ENCODE measurements at regions not wholly inside any gene's neighbourhood (a gene's known extent, or its start where the extent isn't known, plus 50 kb on each side); places are given as distances from the start of the nearest gene placed in this dataset.

DNA sequence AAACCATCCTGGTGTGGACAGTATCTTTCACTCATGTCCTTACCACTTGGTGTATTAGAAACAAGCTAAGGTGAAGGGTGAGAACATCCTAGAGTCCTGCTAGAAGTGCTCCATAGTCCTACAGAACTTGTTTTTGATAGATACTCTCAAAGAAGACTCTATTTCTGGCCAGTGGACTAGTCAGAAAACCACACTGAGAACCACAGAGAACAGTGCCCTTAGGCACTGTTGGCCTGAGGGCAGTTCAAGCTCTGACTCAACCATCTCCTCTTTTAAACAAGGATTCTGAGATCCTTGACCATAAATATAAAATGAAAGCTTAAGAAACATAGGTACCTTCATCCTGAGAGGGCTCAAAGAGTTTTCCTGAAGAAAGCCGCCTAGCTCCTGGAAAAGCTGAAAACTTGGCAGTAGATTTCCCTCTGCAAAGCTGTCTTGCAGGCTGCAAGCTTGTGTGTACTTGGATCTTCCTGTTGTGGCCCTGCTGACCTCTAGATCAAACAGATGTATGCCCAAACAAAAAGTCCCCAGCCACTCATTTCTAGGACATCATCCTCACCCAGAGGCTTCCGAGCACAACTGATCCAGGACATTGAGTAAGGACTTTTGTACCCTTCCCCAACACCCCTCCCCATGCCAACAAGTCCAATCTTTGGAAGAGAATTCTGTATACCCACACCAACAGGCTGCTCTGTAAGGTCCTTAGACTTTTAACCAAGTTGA, 111.6 kb upstream of the CXCL13 start:
- H3K27ac ChIP-seq (ENCODE audit: low read depth, low read length) = no peak overlapping the region
- H3K36me3 ChIP-seq (ENCODE audit: control insufficient read depth in 1 of 2, insufficient read depth in 2 of 2, low read length in 2 of 2) = no peaks in the 10 kb centered on the region
- no peak overlapping the region for H3K9ac ChIP-seq (ENCODE audit: low read depth in 1 of 2, low read length in 2 of 2)
- H3K9me3 ChIP-seq (ENCODE audit: control insufficient read depth in 1 of 2, low read length in 2 of 2) = no peaks in the 10 kb centered on the region
- peaks cover 0 to 4% of the 10 kb centered on the region in 2 donors for H3K4me1 ChIP-seq (ENCODE audit: control insufficient read depth in 1 of 2, insufficient read depth in 2 of 2, low read length in 2 of 2)
- no peak overlapping the region for H3K4me3 ChIP-seq (ENCODE audit: low read depth in 1 of 2, low read length in 2 of 2)
- H3K27me3 ChIP-seq (ENCODE audit: control insufficient read depth in 1 of 2, insufficient read depth in 2 of 2, low read length in 2 of 2) = no peaks in the 10 kb centered on the region

DNA sequence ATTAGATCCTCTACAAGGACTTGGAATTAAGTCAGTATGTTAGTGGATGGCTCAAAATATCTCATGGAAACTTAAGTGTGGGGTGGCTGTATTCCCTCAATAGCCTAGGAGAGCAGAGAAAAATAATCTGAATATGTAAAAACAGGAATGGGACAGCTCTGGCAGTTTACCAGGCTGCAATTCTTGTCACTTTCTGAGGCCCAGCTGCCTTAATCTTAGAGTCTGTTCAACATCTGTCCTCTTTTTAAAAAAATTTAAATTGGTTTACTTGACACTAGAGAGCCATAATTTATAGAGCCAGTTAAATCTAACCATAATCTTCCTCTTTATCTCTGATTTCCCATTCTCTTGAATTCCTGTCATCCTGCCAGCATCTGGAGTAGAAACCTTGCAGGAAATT, 109.2 kb upstream of the CXCL13 start:
- no peak overlapping the region for H3K27ac ChIP-seq (ENCODE audit: low read depth, low read length)
- H3K36me3 ChIP-seq (ENCODE audit: control insufficient read depth in 1 of 2, insufficient read depth in 2 of 2, low read length in 2 of 2) = no peaks in the 10 kb centered on the region
- H3K4me1 ChIP-seq (ENCODE audit: control insufficient read depth in 1 of 2, insufficient read depth in 2 of 2, low read length in 2 of 2) = peaks cover 0 to 4% of the 10 kb centered on the region in 2 donors
- no peak overlapping the region for H3K4me3 ChIP-seq (ENCODE audit: low read depth in 1 of 2, low read length in 2 of 2)
- no peaks in the 10 kb centered on the region for H3K27me3 ChIP-seq (ENCODE audit: control insufficient read depth in 1 of 2, insufficient read depth in 2 of 2, low read length in 2 of 2)
- no peaks in the 10 kb centered on the region for H3K9me3 ChIP-seq (ENCODE audit: control insufficient read depth in 1 of 2, low read length in 2 of 2)
- H3K9ac ChIP-seq (ENCODE audit: low read depth in 1 of 2, low read length in 2 of 2) = no peak overlapping the region

DNA sequence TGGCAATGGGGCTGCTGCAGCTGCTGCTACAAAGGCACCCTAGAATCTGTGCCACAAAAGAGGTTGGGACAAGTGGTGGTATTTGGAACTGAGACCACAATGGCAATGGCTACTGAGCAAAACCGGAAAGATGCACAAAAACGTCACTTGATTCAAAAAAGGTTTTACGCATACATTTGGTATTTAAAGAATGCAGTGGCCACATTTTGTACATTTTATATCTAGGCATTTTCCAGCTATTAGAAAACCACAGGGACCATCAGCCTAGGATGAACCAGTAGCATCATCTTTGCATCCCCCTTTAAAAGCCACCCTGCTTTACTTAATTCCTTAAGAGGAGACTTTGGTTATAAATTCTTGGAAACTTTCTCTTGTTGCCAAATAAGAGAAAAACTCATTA, 104.8 kb upstream of the CXCL13 start:
- no peaks in the 10 kb centered on the region for H3K9me3 ChIP-seq (ENCODE audit: control insufficient read depth in 1 of 2, low read length in 2 of 2)

DNA sequence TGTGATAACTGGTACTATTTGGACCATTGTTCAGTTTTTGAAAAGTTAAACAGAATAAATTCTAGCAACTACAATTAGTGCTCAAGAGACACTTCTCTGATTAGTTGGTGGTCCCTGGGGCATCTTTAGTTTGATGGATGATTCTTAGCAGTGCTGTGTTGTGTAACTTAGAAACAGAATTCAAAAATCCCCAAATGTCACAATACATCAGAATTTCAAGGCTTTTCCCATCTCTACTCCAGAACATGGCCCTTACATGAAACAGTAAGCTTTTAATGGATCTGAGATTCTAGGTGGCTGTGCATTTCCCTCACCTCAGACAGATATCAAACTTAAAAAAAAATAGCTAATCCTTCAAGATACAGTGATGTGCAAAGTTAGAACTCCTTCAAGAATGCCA, 104.4 kb upstream of the CXCL13 start:
- Histone ChIP-seq H3K9ac (ENCODE audit: low read depth in 1 of 2, low read length in 2 of 2) (no peak overlapping the region), H3K9me3 (ENCODE audit: control insufficient read depth in 1 of 2, low read length in 2 of 2) (no peaks in the 10 kb centered on the region), H3K36me3 (ENCODE audit: control insufficient read depth in 1 of 2, insufficient read depth in 2 of 2, low read length in 2 of 2) (no peaks in the 10 kb centered on the region), H3K27me3 (ENCODE audit: control insufficient read depth in 1 of 2, insufficient read depth in 2 of 2, low read length in 2 of 2) (no peaks in the 10 kb centered on the region), H3K27ac (ENCODE audit: low read depth, low read length) (no peak overlapping the region), H3K4me3 (ENCODE audit: low read depth in 1 of 2, low read length in 2 of 2) (no peak overlapping the region), H3K4me1 (ENCODE audit: control insufficient read depth in 1 of 2, insufficient read depth in 2 of 2, low read length in 2 of 2) (no peaks in the 10 kb centered on the region)

More for the DNA sequence above, 104.8 kb upstream of the CXCL13 start:
- no peaks in the 10 kb centered on the region for H3K27me3 ChIP-seq (ENCODE audit: control insufficient read depth in 1 of 2, insufficient read depth in 2 of 2, low read length in 2 of 2)
- H3K27ac ChIP-seq (ENCODE audit: low read depth, low read length) = no peak overlapping the region
- no peaks in the 10 kb centered on the region for H3K4me1 ChIP-seq (ENCODE audit: control insufficient read depth in 1 of 2, insufficient read depth in 2 of 2, low read length in 2 of 2)
- no peak overlapping the region for H3K4me3 ChIP-seq (ENCODE audit: low read depth in 1 of 2, low read length in 2 of 2)
- H3K9ac ChIP-seq (ENCODE audit: low read depth in 1 of 2, low read length in 2 of 2) = no peak overlapping the region
- H3K36me3 ChIP-seq (ENCODE audit: control insufficient read depth in 1 of 2, insufficient read depth in 2 of 2, low read length in 2 of 2) = no peaks in the 10 kb centered on the region

DNA sequence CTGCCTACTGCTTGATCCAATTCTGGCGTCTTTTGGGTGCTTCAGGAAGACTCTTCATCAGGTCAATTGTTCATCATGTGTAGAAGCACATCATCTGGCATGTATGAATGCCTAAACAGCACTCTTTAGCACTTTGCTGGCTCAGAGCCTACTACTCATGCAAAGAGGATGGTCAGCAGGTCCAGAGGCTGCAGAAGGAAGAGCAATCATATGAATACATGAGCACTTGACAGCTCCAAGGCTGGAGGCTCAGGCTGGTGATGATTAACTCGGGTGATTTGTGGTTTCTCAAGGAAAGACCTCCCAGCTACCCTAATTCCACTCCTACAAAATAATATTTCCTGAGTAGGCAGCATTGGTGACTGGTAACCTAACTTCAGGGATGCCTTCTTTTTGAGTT, 103.8 kb upstream of the CXCL13 start:
- Histone ChIP-seq H3K4me3 (ENCODE audit: low read depth in 1 of 2, low read length in 2 of 2) (no peak overlapping the region), H3K27me3 (ENCODE audit: control insufficient read depth in 1 of 2, insufficient read depth in 2 of 2, low read length in 2 of 2) (no peaks in the 10 kb centered on the region), H3K36me3 (ENCODE audit: control insufficient read depth in 1 of 2, insufficient read depth in 2 of 2, low read length in 2 of 2) (no peaks in the 10 kb centered on the region), H3K27ac (ENCODE audit: low read depth, low read length) (no peak overlapping the region), H3K9ac (ENCODE audit: low read depth in 1 of 2, low read length in 2 of 2) (no peak overlapping the region), H3K4me1 (ENCODE audit: control insufficient read depth in 1 of 2, insufficient read depth in 2 of 2, low read length in 2 of 2) (no peaks in the 10 kb centered on the region), H3K9me3 (ENCODE audit: control insufficient read depth in 1 of 2, low read length in 2 of 2) (no peaks in the 10 kb centered on the region)

DNA sequence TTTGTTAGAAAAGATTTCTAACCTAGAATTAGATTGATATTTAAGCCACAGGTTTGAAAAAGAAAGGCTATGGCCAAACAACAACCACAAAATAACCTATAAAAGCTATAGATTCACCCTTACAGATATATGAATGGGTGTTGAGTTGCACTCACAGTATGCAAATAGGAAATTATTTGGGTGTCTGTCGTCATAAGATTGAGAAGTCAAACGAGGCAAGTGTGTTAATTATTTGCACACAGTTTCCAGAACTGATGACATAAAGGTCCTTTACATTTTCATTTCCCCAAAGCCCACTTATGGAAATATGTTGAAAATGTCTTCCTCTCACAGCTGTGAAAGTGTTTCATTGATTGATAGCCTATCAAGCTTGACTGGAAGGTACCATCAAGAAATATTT, 101.2 kb upstream of the CXCL13 start:
- Histone ChIP-seq H3K9ac (ENCODE audit: low read depth in 1 of 2, low read length in 2 of 2) (no peak overlapping the region), H3K36me3 (ENCODE audit: control insufficient read depth in 1 of 2, insufficient read depth in 2 of 2, low read length in 2 of 2) (no peaks in the 10 kb centered on the region), H3K4me3 (ENCODE audit: low read depth in 1 of 2, low read length in 2 of 2) (no peak overlapping the region), H3K27me3 (ENCODE audit: control insufficient read depth in 1 of 2, insufficient read depth in 2 of 2, low read length in 2 of 2) (no peaks in the 10 kb centered on the region), H3K27ac (ENCODE audit: low read depth, low read length) (no peak overlapping the region), H3K4me1 (ENCODE audit: control insufficient read depth in 1 of 2, insufficient read depth in 2 of 2, low read length in 2 of 2) (no peaks in the 10 kb centered on the region), H3K9me3 (ENCODE audit: control insufficient read depth in 1 of 2, low read length in 2 of 2) (no peaks in the 10 kb centered on the region)

DNA sequence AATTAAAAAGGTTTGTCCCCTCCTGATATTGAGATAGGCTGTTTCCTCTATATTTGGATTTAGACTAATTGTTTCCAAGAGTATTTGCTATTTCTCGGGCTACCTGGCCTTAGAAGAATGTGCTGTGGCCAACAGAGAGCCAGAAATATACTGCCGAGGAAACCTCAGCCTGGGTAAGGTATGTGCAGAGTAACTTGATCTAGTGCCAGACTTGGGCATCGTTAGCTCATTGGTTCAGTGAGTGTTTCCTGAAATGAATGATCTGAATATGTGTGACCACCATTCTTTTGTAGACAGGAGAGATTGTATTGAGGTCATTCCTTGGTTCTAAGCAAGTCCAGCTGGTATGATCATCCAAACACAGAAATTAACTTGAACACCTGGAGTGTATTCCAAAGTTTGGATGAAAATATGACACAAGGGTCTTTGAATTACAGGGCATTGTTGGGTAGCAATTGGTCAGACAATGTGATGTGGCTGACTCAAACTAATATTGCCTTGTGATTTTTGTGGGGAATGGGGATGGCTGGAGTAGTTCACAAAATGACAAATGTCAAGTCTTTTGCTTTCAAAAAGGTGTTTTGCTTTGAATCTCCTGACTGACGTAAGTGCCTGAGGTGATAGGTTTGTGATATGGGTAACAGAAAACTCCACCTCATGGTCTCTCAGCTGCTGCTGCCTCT, 100.2 kb upstream of the CXCL13 start:
- Histone ChIP-seq H3K27ac (ENCODE audit: low read depth, low read length) (no peak overlapping the region), H3K9ac (ENCODE audit: low read depth in 1 of 2, low read length in 2 of 2) (no peak overlapping the region), H3K27me3 (ENCODE audit: control insufficient read depth in 1 of 2, insufficient read depth in 2 of 2, low read length in 2 of 2) (no peaks in the 10 kb centered on the region), H3K36me3 (ENCODE audit: control insufficient read depth in 1 of 2, insufficient read depth in 2 of 2, low read length in 2 of 2) (no peaks in the 10 kb centered on the region), H3K4me1 (ENCODE audit: control insufficient read depth in 1 of 2, insufficient read depth in 2 of 2, low read length in 2 of 2) (no peaks in the 10 kb centered on the region), H3K9me3 (ENCODE audit: control insufficient read depth in 1 of 2, low read length in 2 of 2) (no peaks in the 10 kb centered on the region), H3K4me3 (ENCODE audit: low read depth in 1 of 2, low read length in 2 of 2) (no peak overlapping the region)

DNA sequence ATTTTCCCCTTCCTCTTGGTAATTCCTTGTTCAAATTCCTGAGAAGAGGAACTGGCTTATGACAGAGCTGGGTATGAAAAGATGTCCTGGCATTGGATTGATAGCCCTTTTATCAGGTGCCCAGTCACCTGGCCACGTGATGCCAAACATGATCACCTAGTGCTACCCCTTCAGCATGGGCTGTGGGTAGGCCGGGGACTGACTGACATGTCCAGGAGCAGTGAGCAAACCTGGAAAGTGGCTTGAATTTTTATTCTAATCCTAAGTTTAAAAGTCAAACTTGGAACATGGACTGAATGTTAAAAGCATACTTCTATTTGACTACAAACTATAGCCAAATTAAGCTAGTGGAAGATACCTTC, 99.7 kb upstream of the CXCL13 start:
- H3K4me1 ChIP-seq (ENCODE audit: control insufficient read depth in 1 of 2, insufficient read depth in 2 of 2, low read length in 2 of 2) = no peaks in the 10 kb centered on the region
- H3K36me3 ChIP-seq (ENCODE audit: control insufficient read depth in 1 of 2, insufficient read depth in 2 of 2, low read length in 2 of 2) = no peaks in the 10 kb centered on the region
- no peaks in the 10 kb centered on the region for H3K9me3 ChIP-seq (ENCODE audit: control insufficient read depth in 1 of 2, low read length in 2 of 2)
- no peak overlapping the region for H3K27ac ChIP-seq (ENCODE audit: low read depth, low read length)
- H3K27me3 ChIP-seq (ENCODE audit: control insufficient read depth in 1 of 2, insufficient read depth in 2 of 2, low read length in 2 of 2) = no peaks in the 10 kb centered on the region
- H3K9ac ChIP-seq (ENCODE audit: low read depth in 1 of 2, low read length in 2 of 2) = no peak overlapping the region
- no peak overlapping the region for H3K4me3 ChIP-seq (ENCODE audit: low read depth in 1 of 2, low read length in 2 of 2)

DNA sequence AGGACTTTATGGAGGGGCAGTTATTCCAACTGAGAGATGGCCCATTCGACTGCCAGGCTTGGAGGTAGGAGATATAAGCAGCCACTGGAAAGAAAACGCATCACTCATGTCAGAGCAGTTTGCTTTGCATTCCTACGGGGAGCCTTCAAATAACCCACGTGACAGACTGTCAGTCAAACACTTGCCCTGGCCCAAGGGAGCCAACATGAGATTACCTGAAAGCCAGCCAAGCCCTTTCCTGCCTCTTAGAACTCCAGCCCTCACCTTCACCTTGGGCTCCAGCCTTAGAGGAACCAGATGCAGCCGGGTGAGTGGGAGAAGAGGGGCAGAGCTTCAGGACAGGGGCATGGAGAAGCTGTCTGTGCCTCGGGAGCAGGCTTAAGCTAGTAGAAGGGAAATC, 95.3 kb upstream of the CXCL13 start:
- Histone ChIP-seq H3K27ac (ENCODE audit: low read depth, low read length) (no peak overlapping the region), H3K36me3 (ENCODE audit: control insufficient read depth in 1 of 2, insufficient read depth in 2 of 2, low read length in 2 of 2) (no peaks in the 10 kb centered on the region)

DNA sequence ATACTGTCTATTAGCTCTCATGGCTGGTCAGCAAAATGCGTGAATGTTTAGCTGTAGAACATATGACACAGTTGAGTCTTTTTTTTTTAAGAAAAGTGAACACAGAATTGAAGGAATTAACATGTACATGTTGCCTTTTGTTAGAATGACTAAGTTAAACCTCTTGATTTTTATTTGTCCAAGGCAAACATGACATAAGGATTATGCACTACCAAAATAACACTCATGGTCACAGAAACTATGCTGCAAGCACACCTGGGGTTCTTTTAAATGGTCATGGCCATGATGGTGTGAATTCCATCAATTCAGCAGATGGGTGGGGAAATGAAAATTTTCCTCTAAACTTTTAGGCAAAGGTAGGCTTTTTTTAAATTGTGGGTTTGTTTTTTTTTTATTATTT, 80.1 kb upstream of the CXCL13 start:
- H3K36me3 ChIP-seq (ENCODE audit: control insufficient read depth in 1 of 2, insufficient read depth in 2 of 2, low read length in 2 of 2) = no peaks in the 10 kb centered on the region
- H3K27me3 ChIP-seq (ENCODE audit: control insufficient read depth in 1 of 2, insufficient read depth in 2 of 2, low read length in 2 of 2) = no peaks in the 10 kb centered on the region
- H3K4me1 ChIP-seq (ENCODE audit: control insufficient read depth in 1 of 2, insufficient read depth in 2 of 2, low read length in 2 of 2) = no peaks in the 10 kb centered on the region
- no peak overlapping the region for H3K4me3 ChIP-seq (ENCODE audit: low read depth in 1 of 2, low read length in 2 of 2)
- H3K9me3 ChIP-seq (ENCODE audit: control insufficient read depth in 1 of 2, low read length in 2 of 2) = no peaks in the 10 kb centered on the region
- no peak overlapping the region for H3K9ac ChIP-seq (ENCODE audit: low read depth in 1 of 2, low read length in 2 of 2)
- no peak overlapping the region for H3K27ac ChIP-seq (ENCODE audit: low read depth, low read length)

More for the DNA sequence above, 95.3 kb upstream of the CXCL13 start:
- Histone ChIP-seq H3K9me3 (ENCODE audit: control insufficient read depth in 1 of 2, low read length in 2 of 2) (no peaks in the 10 kb centered on the region), H3K9ac (ENCODE audit: low read depth in 1 of 2, low read length in 2 of 2) (no peak overlapping the region), H3K4me1 (ENCODE audit: control insufficient read depth in 1 of 2, insufficient read depth in 2 of 2, low read length in 2 of 2) (no peaks in the 10 kb centered on the region), H3K27me3 (ENCODE audit: control insufficient read depth in 1 of 2, insufficient read depth in 2 of 2, low read length in 2 of 2) (no peaks in the 10 kb centered on the region), H3K4me3 (ENCODE audit: low read depth in 1 of 2, low read length in 2 of 2) (no peak overlapping the region)

Data from duodenal mucosa (tissue), 2 donors.